GM06990 (cell line): ENCODE measurements at regions not wholly inside any gene's neighbourhood (a gene's known extent, or its start where the extent isn't known, plus 50 kb on each side); places are given as distances from the start of the nearest gene placed in this dataset.

Experiments
- DNase-seq: peaks from one replicate; pipeline ENCODE4 v3.0.0-alpha.2; 2011; ENCODE audit not compliant: insufficient read length; ENCODE audit errors: extremely low read depth
- H3K27me3 ChIP-seq: replicated peaks from 2 replicates; pipeline ENCODE4 v1.6.0; 2011; ENCODE audit warnings: low read length; ENCODE audit not compliant: control insufficient read depth, insufficient read depth
- H3K36me3 ChIP-seq: 2 replicates; pipeline ENCODE4 v1.5.1; 2011; ENCODE audit warnings: low read length; ENCODE audit not compliant: control insufficient read depth, insufficient read depth
- H3K4me3 ChIP-seq: replicated peaks from 2 replicates; pipeline ENCODE4 v1.5.1; 2011; ENCODE audit warnings: low read depth, mild to moderate bottlenecking, control low read depth, low read length
- TF ChIP-seq, protein P1 (sequence below): IDR thresholded peaks from 2 replicates; pipeline ENCODE4 v1.5.1; 2011; ENCODE audit warnings: low read length, control low read depth, mild to moderate bottlenecking, inconsistent platforms; ENCODE audit not compliant: insufficient read depth, poor library complexity, severe bottlenecking

DNA sequence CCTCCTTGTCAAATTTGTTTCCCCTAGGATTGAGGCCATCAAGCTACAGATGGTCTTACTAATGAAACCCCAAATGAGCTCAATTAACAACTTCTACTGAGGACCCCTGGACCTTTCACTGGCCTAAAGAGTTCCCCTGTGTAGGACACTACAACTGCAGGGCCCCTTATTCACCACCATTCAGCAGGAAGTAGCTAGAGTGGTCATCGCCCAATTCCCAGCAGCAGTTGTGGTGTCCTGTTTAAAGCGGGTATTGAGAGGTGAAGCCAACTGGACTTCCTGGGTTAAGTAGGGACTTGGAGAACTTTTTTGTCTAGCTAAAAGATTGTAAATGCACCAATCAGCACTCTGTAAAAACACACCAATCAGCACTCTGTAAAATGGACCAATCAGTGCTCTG lies 1466.9 kb downstream of the KCNT2 start:
- H3K4me3 ChIP-seq, result no peak overlapping the region
- TF ChIP-seq, protein P1, sequence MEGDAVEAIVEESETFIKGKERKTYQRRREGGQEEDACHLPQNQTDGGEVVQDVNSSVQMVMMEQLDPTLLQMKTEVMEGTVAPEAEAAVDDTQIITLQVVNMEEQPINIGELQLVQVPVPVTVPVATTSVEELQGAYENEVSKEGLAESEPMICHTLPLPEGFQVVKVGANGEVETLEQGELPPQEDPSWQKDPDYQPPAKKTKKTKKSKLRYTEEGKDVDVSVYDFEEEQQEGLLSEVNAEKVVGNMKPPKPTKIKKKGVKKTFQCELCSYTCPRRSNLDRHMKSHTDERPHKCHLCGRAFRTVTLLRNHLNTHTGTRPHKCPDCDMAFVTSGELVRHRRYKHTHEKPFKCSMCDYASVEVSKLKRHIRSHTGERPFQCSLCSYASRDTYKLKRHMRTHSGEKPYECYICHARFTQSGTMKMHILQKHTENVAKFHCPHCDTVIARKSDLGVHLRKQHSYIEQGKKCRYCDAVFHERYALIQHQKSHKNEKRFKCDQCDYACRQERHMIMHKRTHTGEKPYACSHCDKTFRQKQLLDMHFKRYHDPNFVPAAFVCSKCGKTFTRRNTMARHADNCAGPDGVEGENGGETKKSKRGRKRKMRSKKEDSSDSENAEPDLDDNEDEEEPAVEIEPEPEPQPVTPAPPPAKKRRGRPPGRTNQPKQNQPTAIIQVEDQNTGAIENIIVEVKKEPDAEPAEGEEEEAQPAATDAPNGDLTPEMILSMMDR, result no peak
- no peaks in the 10 kb centered on the region for H3K27me3 ChIP-seq
- no peaks in the 10 kb centered on the region for H3K36me3 ChIP-seq
- DNase-seq, result no peak

DNA sequence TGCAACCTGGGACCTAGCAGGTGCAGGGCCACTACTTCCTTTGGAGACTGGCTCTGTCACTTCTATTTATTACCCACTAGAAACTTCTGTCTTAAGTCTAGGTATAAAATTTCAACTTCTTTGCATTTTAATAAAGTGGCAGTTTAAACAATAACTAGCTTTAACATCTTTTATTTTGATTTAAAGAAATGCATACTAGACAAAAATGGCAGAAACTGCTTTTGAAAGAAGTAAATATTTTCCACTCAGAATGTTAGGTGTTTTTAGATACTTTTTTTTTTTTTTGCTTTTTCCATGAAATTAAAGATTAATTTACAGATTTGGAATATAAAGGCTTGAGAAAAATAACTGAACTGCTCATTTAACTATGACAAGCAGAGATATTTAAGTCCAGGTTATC lies 1477.6 kb downstream of the KCNT2 start:
- H3K27me3 ChIP-seq, result no peaks in the 10 kb centered on the region
- DNase-seq, result no peak
- TF ChIP-seq, protein P1, result no peak
- no peaks in the 10 kb centered on the region for H3K36me3 ChIP-seq
- no peak overlapping the region for H3K4me3 ChIP-seq

DNA sequence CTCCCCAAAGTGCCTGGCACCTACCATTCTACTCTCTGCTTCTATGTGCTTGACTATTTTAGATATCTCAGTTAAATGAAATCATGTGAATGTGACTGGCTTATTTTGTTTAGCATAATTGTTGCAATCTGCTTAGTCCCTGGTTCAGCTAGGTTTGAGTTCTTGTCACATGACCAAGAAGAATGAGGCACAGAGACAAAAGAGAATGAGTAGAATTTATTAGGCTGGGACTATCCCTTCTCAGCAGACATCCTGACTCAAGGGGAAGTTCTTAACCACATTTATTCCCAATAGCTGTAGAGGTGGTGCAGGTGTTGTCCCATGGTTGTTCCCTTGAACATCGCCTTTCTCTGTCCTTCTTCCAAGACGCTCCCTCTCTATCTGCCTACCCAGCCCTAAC lies 1485.7 kb downstream of the KCNT2 start:
- TF ChIP-seq, protein P1, result no peak
- H3K4me3 ChIP-seq, result no peak overlapping the region
- no peak for DNase-seq
- no peaks in the 10 kb centered on the region for H3K27me3 ChIP-seq
- H3K36me3 ChIP-seq, result no peaks in the 10 kb centered on the region

DNA sequence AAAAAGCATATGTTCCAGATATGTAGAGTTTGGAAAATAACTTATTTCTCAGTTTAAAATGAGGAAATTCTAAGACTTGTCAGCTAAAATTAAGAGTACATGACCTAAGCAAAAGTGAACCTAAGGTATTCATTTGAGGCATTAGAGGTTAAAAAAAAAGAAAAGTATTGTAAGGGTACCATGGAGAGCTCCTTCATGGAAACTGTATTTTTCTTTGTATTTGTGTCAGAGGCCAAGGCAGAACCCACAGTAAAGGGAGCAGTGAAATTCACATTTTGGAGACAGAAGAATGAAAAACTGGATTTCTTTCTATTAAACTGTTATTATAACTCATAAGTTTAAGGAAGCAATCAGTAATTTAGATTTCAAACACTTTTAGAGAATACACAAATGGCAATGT lies 1494.8 kb downstream of the KCNT2 start:
- Histone ChIP-seq H3K27me3 (no peaks in the 10 kb centered on the region), H3K4me3 (no peak overlapping the region), H3K36me3 (no peaks in the 10 kb centered on the region)
- no peak for DNase-seq
- TF ChIP-seq, protein P1, result no peak

DNA sequence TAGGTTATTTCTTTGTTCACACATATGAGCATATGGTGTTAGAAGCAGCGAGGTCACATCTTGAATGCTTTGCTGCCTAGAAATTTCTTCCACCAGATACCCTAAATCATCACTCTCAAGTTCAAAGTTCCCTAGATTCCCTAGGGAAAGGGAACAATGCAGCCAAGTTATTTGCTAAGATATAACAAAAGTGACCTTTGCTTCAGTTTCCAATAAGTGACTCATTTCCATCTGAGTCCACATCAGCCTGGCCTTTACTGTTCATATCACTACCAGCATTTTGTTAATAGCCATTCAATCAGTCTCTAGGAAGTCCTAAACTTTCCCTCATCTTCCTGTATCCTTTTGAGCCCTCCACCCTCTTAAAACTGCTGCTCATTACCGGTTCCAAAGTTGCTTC lies 1502.5 kb downstream of the KCNT2 start:
- TF ChIP-seq, protein P1, result no peak
- no peak for DNase-seq
- H3K4me3 ChIP-seq, result no peak overlapping the region
- no peaks in the 10 kb centered on the region for H3K36me3 ChIP-seq
- H3K27me3 ChIP-seq, result no peaks in the 10 kb centered on the region

DNA sequence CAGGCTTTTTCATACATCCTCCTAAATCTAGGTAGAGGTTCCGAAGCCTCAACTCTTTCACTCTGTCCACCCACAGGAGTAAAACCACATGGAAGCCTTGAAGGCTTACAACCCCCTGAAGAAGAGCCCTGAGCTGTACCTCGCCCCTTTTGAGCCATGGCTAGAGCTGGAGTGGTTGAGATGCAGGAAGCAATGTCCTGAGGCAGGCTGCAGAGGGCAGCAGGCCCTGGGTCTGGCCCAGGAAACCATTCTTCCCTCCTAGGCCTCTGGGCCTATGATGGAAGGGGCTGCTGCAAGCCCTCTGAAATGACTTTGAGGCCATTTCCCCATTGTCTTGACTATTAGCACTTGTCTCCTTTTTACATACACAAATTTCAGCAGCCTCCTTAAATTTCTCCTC lies 1503.0 kb downstream of the KCNT2 start:
- Histone ChIP-seq H3K36me3 (no peaks in the 10 kb centered on the region), H3K4me3 (no peak overlapping the region), H3K27me3 (no peaks in the 10 kb centered on the region)
- DNase-seq, result no peak
- TF ChIP-seq, protein P1, result no peak
